Vagina (tissue), 2 donors: ENCODE measurements at regions not wholly inside any gene's neighbourhood (a gene's known extent, or its start where the extent isn't known, plus 50 kb on each side); places are given as distances from the start of the nearest gene placed in this dataset.
"Not testable (repeated sequence)": the region's sequence is repeated elsewhere in the genome, so short reads cannot be mapped to it uniquely, and the experiment has no call there.

ENCODE experiments used
- DNase-seq, 2 donors: peaks; one replicate each; pipeline ENCODE4 v3.0.0-alpha.2; 2017; ENCODE audit errors: extremely low spot score in 2 of 2
- H3K27ac ChIP-seq: fragments of 200-600 bp; sonication (generic); one replicate; pipeline ENCODE4 v1.5.1; 2019
- H3K27me3 ChIP-seq: fragments of 200-600 bp; sonication (generic); one replicate; pipeline ENCODE4 v1.5.1; 2019
- H3K36me3 ChIP-seq, 2 donors: fragments of 200-600 bp; sonication (generic); one replicate each; pipeline ENCODE4 v1.5.1; 2017 to 2019
- H3K4me1 ChIP-seq: fragments of 200-600 bp; sonication (generic); one replicate; pipeline ENCODE4 v1.5.1; 2019
- H3K4me3 ChIP-seq, 2 donors: fragments of 200-600 bp; sonication (generic); 1 replicate in 1 of 2; 2 replicates in 1 of 2; pipeline ENCODE4 v1.5.1; 2016 to 2019
- H3K9me3 ChIP-seq: fragments of 200-600 bp; sonication (generic); one replicate; pipeline ENCODE4 v1.5.1; 2019
- POLR2A ChIP-seq, 2 donors: fragments of 450-650 bp; IDR thresholded peaks; one replicate each; pipeline ENCODE4 v1.6.1; 2017; ENCODE audit warnings: antibody characterized with exemption in 2 of 2, mild to moderate bottlenecking in 2 of 2, moderate library complexity in 2 of 2
- POLR2AphosphoS5 ChIP-seq, 2 donors: sonication (generic); formaldehyde crosslinking; IDR thresholded peaks; one replicate each; pipeline ENCODE4 v1.9.0; 2017; ENCODE audit warnings: antibody characterized with exemption in 2 of 2, mild to moderate bottlenecking in 2 of 2, low read depth in 1 of 2; ENCODE audit not compliant: insufficient read depth in 1 of 2
- intact Hi-C: fragments of 100-400 bp; cut with DNase I; formaldehyde crosslinking; loops from one replicate; pipeline ENCODE4 v1.15.1; 2023
- TF ChIP-seq, protein P1 (sequence below), 3 experiments: fragments of 450-650 bp in 2 of 3; fragments of 200-600 bp in 1 of 3; sonication (generic) in 1 of 3; IDR thresholded peaks; one replicate each; pipeline ENCODE4 v1.5.1; 2017 to 2019; ENCODE audit warnings: antibody characterized with exemption in 3 of 3, mild to moderate bottlenecking in 2 of 3, moderate library complexity in 2 of 3

DNA sequence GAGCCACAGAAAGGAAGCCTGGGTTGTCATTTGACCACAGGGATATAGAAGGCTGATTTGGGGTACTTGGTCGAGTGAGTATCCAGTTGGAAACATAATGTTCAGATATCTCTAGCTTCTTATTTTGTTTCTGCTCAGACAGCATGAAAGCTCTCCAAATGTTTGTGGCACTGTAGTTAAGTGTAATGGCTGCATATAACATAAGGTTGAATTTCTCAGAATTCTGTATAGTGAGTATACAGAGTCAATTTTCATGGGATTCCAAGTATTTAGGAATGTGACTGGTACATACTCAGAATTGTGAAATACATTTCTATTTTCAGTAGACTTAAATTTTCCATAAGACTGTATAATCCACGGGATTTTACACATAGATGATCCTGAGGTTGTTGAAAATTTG is 2102.1 kb upstream of the RAG2 start:
- no peaks in the 10 kb centered on the region for H3K4me1 ChIP-seq
- no peak for DNase-seq
- no peaks in the 10 kb centered on the region for H3K36me3 ChIP-seq
- H3K4me3 ChIP-seq: no peak overlapping the region
- TF ChIP-seq POLR2A (IDR thresholded peaks at IDR 0.05): no peak
- TF ChIP-seq, protein P1, sequence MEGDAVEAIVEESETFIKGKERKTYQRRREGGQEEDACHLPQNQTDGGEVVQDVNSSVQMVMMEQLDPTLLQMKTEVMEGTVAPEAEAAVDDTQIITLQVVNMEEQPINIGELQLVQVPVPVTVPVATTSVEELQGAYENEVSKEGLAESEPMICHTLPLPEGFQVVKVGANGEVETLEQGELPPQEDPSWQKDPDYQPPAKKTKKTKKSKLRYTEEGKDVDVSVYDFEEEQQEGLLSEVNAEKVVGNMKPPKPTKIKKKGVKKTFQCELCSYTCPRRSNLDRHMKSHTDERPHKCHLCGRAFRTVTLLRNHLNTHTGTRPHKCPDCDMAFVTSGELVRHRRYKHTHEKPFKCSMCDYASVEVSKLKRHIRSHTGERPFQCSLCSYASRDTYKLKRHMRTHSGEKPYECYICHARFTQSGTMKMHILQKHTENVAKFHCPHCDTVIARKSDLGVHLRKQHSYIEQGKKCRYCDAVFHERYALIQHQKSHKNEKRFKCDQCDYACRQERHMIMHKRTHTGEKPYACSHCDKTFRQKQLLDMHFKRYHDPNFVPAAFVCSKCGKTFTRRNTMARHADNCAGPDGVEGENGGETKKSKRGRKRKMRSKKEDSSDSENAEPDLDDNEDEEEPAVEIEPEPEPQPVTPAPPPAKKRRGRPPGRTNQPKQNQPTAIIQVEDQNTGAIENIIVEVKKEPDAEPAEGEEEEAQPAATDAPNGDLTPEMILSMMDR (IDR thresholded peaks at IDR 0.05): no peak
- no peak for TF ChIP-seq POLR2AphosphoS5 (IDR thresholded peaks at IDR 0.05; ENCODE audit: insufficient read depth in 1 of 2, low read depth in 1 of 2)
- no peaks in the 10 kb centered on the region for H3K9me3 ChIP-seq
- H3K27ac ChIP-seq: no peak overlapping the region
- intact Hi-C loops: no loop called here
- H3K27me3 ChIP-seq: no peaks in the 10 kb centered on the region

DNA sequence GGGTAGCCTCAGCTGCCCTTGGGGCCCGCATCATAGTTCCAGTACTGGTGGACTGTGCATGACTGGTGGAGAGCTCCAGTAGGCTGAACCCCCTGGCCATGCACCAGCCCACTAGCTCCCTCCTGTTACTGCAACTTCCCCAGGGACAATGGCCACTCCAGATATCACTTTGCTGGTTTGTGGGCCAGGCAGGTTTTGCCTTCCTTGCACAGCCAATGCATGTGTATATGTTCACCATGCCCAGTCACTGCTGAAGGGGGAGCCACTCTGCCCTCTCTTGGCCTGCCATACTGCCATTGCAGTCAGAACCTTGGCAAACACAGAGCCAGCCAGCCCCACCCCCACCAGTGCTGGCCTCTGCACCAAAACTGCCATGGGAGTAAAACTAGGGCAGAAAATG is 2095.3 kb upstream of the RAG2 start:
- H3K27me3 ChIP-seq: no peaks in the 10 kb centered on the region
- no peaks in the 10 kb centered on the region for H3K36me3 ChIP-seq
- H3K27ac ChIP-seq: no peak overlapping the region
- H3K9me3 ChIP-seq: no peaks in the 10 kb centered on the region
- no peak for DNase-seq
- TF ChIP-seq, protein P1 (IDR thresholded peaks at IDR 0.05): no peak
- no peak for TF ChIP-seq POLR2AphosphoS5 (IDR thresholded peaks at IDR 0.05; ENCODE audit: insufficient read depth in 1 of 2, low read depth in 1 of 2)
- no peak for TF ChIP-seq POLR2A (IDR thresholded peaks at IDR 0.05)
- H3K4me3 ChIP-seq: no peak overlapping the region
- no peaks in the 10 kb centered on the region for H3K4me1 ChIP-seq
- intact Hi-C loops: no loop called here

DNA sequence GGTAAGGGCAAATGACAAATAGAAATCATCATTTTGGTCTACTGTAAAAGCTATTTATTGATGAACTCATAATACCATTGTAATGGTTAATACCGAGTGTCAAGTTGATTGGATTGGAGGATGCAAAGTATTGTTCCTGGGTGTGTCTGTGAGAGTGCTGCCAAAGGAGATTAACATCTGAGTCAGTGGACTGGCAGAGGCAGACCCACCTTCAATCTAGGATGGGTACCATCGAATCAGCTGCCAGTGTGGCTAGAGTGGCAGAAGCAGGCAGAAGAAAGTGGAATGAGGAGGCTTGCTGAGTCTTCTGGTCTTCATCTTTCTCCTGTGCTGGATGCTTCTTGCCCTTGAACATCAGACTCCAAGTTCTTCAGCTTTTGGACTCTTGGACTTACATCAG is 2092.2 kb upstream of the RAG2 start:
- intact Hi-C loops, H3K27me3 ChIP-seq, H3K4me3 ChIP-seq, H3K9me3 ChIP-seq, H3K36me3 ChIP-seq, H3K4me1 ChIP-seq, DNase-seq, H3K27ac ChIP-seq: not testable (repeated sequence)

DNA sequence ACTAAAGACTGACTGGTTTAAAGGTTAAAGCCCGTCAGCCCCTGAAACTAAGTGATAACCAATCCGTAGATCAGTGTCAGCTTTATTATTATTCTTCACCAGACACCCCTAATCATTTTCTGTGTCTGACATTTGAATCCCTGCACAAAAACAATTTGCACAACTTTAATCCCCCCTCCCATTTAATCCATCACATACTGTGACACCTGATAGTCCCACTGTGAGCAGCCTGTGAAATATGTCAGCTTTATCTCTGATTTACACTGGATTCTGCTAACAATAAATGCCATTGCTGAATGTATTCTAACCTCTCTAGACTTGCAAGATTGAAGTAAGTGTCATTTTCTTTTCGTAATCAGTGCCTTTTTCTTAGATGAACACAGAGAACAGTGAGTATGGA is 2089.0 kb upstream of the RAG2 start:
- Histone ChIP-seq H3K4me3 (no peak overlapping the region), H3K4me1 (no peaks in the 10 kb centered on the region), H3K27ac (no peak overlapping the region), H3K9me3 (no peaks in the 10 kb centered on the region), H3K27me3 (no peaks in the 10 kb centered on the region), H3K36me3 (no peaks in the 10 kb centered on the region)
- TF ChIP-seq POLR2A (IDR thresholded peaks at IDR 0.05): no peak
- TF ChIP-seq, protein P1 (IDR thresholded peaks at IDR 0.05): no peak
- TF ChIP-seq POLR2AphosphoS5 (IDR thresholded peaks at IDR 0.05; ENCODE audit: insufficient read depth in 1 of 2, low read depth in 1 of 2): no peak
- intact Hi-C loops: no loop called here
- no peak for DNase-seq

GRCh38 chr11:38683484-38683883 is 2085.4 kb upstream of the RAG2 start:
- DNase-seq: no peak
- Histone ChIP-seq H3K4me1 (no peaks in the 10 kb centered on the region), H3K27ac (no peak overlapping the region), H3K9me3 (no peaks in the 10 kb centered on the region), H3K36me3 (no peaks in the 10 kb centered on the region), H3K4me3 (no peak overlapping the region), H3K27me3 (no peaks in the 10 kb centered on the region)
- TF ChIP-seq, protein P1 (IDR thresholded peaks at IDR 0.05): no peak
- TF ChIP-seq POLR2AphosphoS5 (IDR thresholded peaks at IDR 0.05; ENCODE audit: insufficient read depth in 1 of 2, low read depth in 1 of 2): no peak
- no peak for TF ChIP-seq POLR2A (IDR thresholded peaks at IDR 0.05)
- intact Hi-C loops: no loop called here

DNA sequence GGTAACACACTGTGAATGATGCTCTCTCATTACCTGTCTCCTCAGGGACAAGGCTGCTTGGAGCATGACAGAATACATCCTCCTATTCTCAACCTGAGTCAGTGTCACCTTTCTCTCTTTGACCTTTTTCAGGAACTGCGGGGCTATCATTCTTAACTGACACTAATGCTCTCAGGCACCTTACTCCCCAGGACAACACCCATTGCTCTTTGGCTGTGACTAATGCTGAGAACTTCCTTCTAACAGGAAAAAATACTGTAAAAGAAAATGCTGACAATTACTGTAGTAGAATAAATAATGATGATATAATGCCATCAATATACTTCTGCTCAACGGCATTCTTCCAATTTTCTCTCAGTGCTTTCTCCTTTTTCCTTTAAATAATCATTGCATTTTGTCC is 2082.7 kb upstream of the RAG2 start:
- Histone ChIP-seq H3K27ac (no peak overlapping the region), H3K36me3 (no peaks in the 10 kb centered on the region), H3K9me3 (no peaks in the 10 kb centered on the region), H3K4me3 (no peak overlapping the region), H3K27me3 (no peaks in the 10 kb centered on the region), H3K4me1 (no peaks in the 10 kb centered on the region)
- TF ChIP-seq POLR2A (IDR thresholded peaks at IDR 0.05) (no peak), POLR2AphosphoS5 (IDR thresholded peaks at IDR 0.05; ENCODE audit: insufficient read depth in 1 of 2, low read depth in 1 of 2) (no peak)
- TF ChIP-seq, protein P1 (IDR thresholded peaks at IDR 0.05): no peak
- intact Hi-C loops: no loop called here
- DNase-seq: no peak
